Kidney capillary endothelial cell (primary cell): ENCODE measurements at regions not wholly inside any gene's neighbourhood (a gene's known extent, or its start where the extent isn't known, plus 50 kb on each side); places are given as distances from the start of the nearest gene placed in this dataset.

ENCODE experiments used
- DNase-seq: peaks from one replicate; pipeline ENCODE4 v3.0.0-alpha.2; 2018; ENCODE audit warnings: low spot score

GRCh38 chr4:120977435-120977997, 55.0 kb upstream of the PRDM5 start:
- DNase-seq, result peak; percentile 36

- DNase-seq, result no peak
These were observed 50.7 kb upstream of the PRDM5 start for GRCh38 chr4:120973207-120973606.
